HepG2 (cell line): ENCODE measurements at regions not wholly inside any gene's neighbourhood (a gene's known extent, or its start where the extent isn't known, plus 50 kb on each side); places are given as distances from the start of the nearest gene placed in this dataset.

Experiments used
- ATAC-seq: fragments of 200-7000 bp; cut with Tn5 transposase; 3 replicates; pipeline ENCODE4 v1.9.1; 2020; ENCODE audit warnings: mild to moderate bottlenecking, moderate library complexity
- BruUV-seq: library from RNA; stranded (reverse); fragments of 400-500 nt; replicated peaks from 2 replicates; lab custom pipeline; 2021; lab: Mats Ljungman, UMichigan
- CTCF ChIA-PET: fragments of 300-600 bp; formaldehyde crosslinking; extraction: SDS; loops from one replicate; lab custom pipeline; 2021; ENCODE audit warnings: low total read pairs, inconsistent platforms, low intra/inter-chr PET ratio; lab: Yijun Ruan, JAX
- POLR2A ChIA-PET: fragments of 350-600 bp; sonication (Branson Sonifier 250); formaldehyde crosslinking; loops from one replicate; lab custom pipeline; 2020; ENCODE audit warnings: antibody characterized with exemption, inconsistent platforms; lab: Yijun Ruan, JAX
- DNase-seq: peaks from one replicate; pipeline ENCODE4 v3.0.0-alpha.2; 2015; ENCODE audit warnings: low spot score
- FAIRE-seq: peaks from 3 replicates; lab custom pipeline; 2011; peaks lifted over from hg19 to GRCh38; lab: Jason Lieb, UNC
- H2AFZ ChIP-seq: one replicate; pipeline ENCODE4 v1.6.1; 2011; ENCODE audit warnings: low read length, inconsistent platforms
- H3K27ac ChIP-seq: fragments of 300-600 bp; 3 replicates; pipeline ENCODE4 v1.8.0; 2011; ENCODE audit warnings: mixed run types, mild to moderate bottlenecking, mixed read lengths, low read length, inconsistent platforms; ENCODE audit not compliant: insufficient read depth; ENCODE audit errors: extremely low read length
- H3K27me3 ChIP-seq, 2 experiments: fragments of 200-600 bp in 1 of 2; 2 replicates in 1 of 2; 3 replicates in 1 of 2; pipeline versions ENCODE4 v1.6.0 to v1.8.0; 2011; ENCODE audit warnings: low read length in 2 of 2, mild to moderate bottlenecking in 2 of 2, moderate library complexity in 2 of 2, inconsistent platforms in 1 of 2; ENCODE audit not compliant: insufficient read depth in 2 of 2, control insufficient read depth in 1 of 2
- H3K36me3 ChIP-seq, 2 experiments: fragments of 200-600 bp in 1 of 2; replicated peaks in 1 of 2; 2 replicates in 1 of 2; 3 replicates in 1 of 2; pipeline versions ENCODE4 v1.5.1 to v1.8.0; 2011; ENCODE audit warnings: low read length in 2 of 2, inconsistent platforms in 1 of 2; ENCODE audit not compliant: insufficient read depth in 2 of 2, control insufficient read depth in 1 of 2
- H3K4me1 ChIP-seq: 2 replicates; pipeline ENCODE4 v1.5.1; 2012; ENCODE audit warnings: low read length, inconsistent platforms; ENCODE audit not compliant: insufficient read depth
- H3K4me2 ChIP-seq: 2 replicates; pipeline ENCODE4 v1.6.0; 2011; ENCODE audit warnings: low read depth, low read length, inconsistent platforms
- H3K4me3 ChIP-seq, 3 experiments: fragments of 200-600 bp in 1 of 3; sonication (generic), shearing (Covaris generic) in 1 of 3; replicated peaks in 1 of 3; 2 replicates each; pipeline ENCODE4 v1.5.1; 2011 to 2016; ENCODE audit warnings: low read length in 3 of 3, inconsistent platforms in 2 of 3, low read depth in 2 of 3, mild to moderate bottlenecking in 2 of 3, control low read depth in 1 of 3, mixed read lengths in 1 of 3; ENCODE audit not compliant: insufficient read depth in 1 of 3
- H3K79me2 ChIP-seq: one replicate; pipeline ENCODE4 v1.6.1; 2011; ENCODE audit warnings: low read length, inconsistent platforms; ENCODE audit not compliant: insufficient read depth
- H3K9ac ChIP-seq: 2 replicates; pipeline ENCODE4 v1.6.0; 2011; ENCODE audit warnings: mild to moderate bottlenecking, low read depth, low read length, inconsistent platforms; ENCODE audit not compliant: insufficient read depth
- H3K9me3 ChIP-seq: 2 replicates; pipeline ENCODE4 v1.5.1; 2012; ENCODE audit warnings: mild to moderate bottlenecking, low read length
- H4K20me1 ChIP-seq: 2 replicates; pipeline ENCODE4 v1.6.0; 2011; ENCODE audit warnings: inconsistent platforms, mild to moderate bottlenecking, low read length, moderate library complexity; ENCODE audit not compliant: insufficient read depth
- CREB1 ChIP-seq, 2 experiments: fragments of 450-650 bp in 1 of 2; IDR thresholded peaks; 2 replicates each; pipeline ENCODE4 v1.6.1; 2016 to 2017; ENCODE audit warnings: control low read depth in 1 of 2, mild to moderate bottlenecking in 1 of 2, missing compliant biosample characterization in 1 of 2, missing genetic modification characterization in 1 of 2
- ELF1 ChIP-seq: sonication (generic); formaldehyde crosslinking; IDR thresholded peaks from 2 replicates; pipeline ENCODE4 v1.4.0; 2020; ENCODE audit warnings: missing genetic modification reagents
- NAIF1 ChIP-seq: sonication (generic); formaldehyde crosslinking; IDR thresholded peaks from 2 replicates; pipeline ENCODE4 v1.5.0; 2020; ENCODE audit warnings: mild to moderate bottlenecking, missing genetic modification reagents, borderline replicate concordance
- PAF1 ChIP-seq: IDR thresholded peaks from 2 replicates; pipeline ENCODE4 v1.6.1; 2016; ENCODE audit warnings: missing genetic modification reagents, missing compliant biosample characterization
- POLR2A ChIP-seq, 2 experiments: IDR thresholded peaks; 2 replicates each; pipeline ENCODE4 v1.6.1; 2011; ENCODE audit warnings: low read depth in 2 of 2, low read length in 2 of 2, mild to moderate bottlenecking in 1 of 2, moderate library complexity in 1 of 2; ENCODE audit not compliant: insufficient read depth in 1 of 2
- ZNF460 ChIP-seq: sonication (generic); formaldehyde crosslinking; IDR thresholded peaks from 2 replicates; pipeline ENCODE4 v1.5.1; 2020; ENCODE audit warnings: missing genetic modification reagents, mild to moderate bottlenecking, borderline replicate concordance
- ZNF879 ChIP-seq: sonication (generic); formaldehyde crosslinking; IDR thresholded peaks from 2 replicates; pipeline ENCODE4 v1.8.1; 2023; ENCODE audit warnings: missing genetic modification reagents
- WGBS: methylation state at CpG from one replicate; pipeline ENCODE4 v1.1.6; 2017; ENCODE audit warnings: low lambda C conversion rate; 5-methylcytosine and 5-hydroxymethylcytosine counted together
- in situ Hi-C: cut with HindIII; loops from 2 replicates; pipeline ENCODE4 v1.10.0; 2017; ENCODE audit warnings: low pct_unique_long_range_greater_than_20kb; ENCODE audit not compliant: extremely low pct_ligation_motif_present
- intact Hi-C: fragments of 100-400 bp; cut with micrococcal nuclease; formaldehyde crosslinking; loops from one replicate; pipeline ENCODE4 v1.10.0; 2022; ENCODE audit not compliant: unreplicated experiment
- TF ChIP-seq, protein P1 (sequence below): sonication (generic); formaldehyde crosslinking; IDR thresholded peaks from 2 replicates; pipeline ENCODE4 v1.9.0; 2021; ENCODE audit warnings: missing genetic modification reagents, borderline replicate concordance
- TF ChIP-seq, protein P2 (sequence below): sonication (generic); formaldehyde crosslinking; IDR thresholded peaks from 2 replicates; pipeline ENCODE4 v1.4.0; 2020; ENCODE audit warnings: low read depth, mild to moderate bottlenecking, missing genetic modification reagents

DNA sequence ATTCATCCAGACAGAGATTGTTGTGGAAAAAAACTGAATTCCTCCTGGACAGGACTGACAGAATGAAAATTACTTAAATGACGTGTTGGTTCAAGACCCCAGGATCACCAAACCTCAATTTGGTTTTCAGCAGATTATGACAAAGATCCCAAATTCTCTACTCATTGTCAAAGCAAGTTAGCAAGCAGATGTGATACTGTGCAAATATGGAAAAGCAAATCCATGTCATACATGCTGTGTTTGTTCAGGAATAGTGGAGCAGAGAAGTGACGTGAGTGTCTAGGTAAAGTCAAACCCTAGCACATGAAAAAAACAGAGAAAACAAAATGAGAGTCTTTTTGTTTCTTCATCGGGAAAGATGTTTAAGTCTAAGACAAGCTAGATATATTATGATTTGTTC is 169.2 kb upstream of the NBEA start:
- H3K9me3 ChIP-seq = no peaks in the 10 kb centered on the region
- no peak overlapping the region for H3K27ac ChIP-seq
- H3K4me1 ChIP-seq = no peaks in the 10 kb centered on the region
- no peak overlapping the region for H3K4me3 ChIP-seq
- no peaks in the 10 kb centered on the region for H3K79me2 ChIP-seq
- H3K27me3 ChIP-seq = no peaks in the 10 kb centered on the region; a peak in 1 of 5 replicates
- H3K9ac ChIP-seq = no peak overlapping the region
- FAIRE-seq (no peak), DNase-seq (no peak), ATAC-seq (no peak)
- no TSS peak for BruUV-seq
- H4K20me1 ChIP-seq = no peaks in the 10 kb centered on the region
- H3K4me2 ChIP-seq = no peak overlapping the region
- WGBS = under 1% methylated on average over 3 of the region's 3 CpGs
- H2AFZ ChIP-seq = no peak overlapping the region
- TF ChIP-seq ELF1 (CRISPR knock-in tag) (no peak), PAF1 (CRISPR knock-in tag) (no peak), POLR2A (IDR thresholded peaks at IDR 0.05; ENCODE audit: insufficient read depth in 1 of 2, low read depth in 2 of 2, low read length in 2 of 2) (no peak), ZNF879 (CRISPR knock-in tag) (no peak), ZNF460 (no peak), NAIF1 (CRISPR knock-in tag) (no peak), CREB1 (IDR thresholded peaks at IDR 0.05) (peak; percentile 56; the same call in 1 of the 2 replicates), CREB1 (CRISPR knock-in tag; IDR thresholded peaks at IDR 0.05) (no peak)
- TF ChIP-seq, protein P1, sequence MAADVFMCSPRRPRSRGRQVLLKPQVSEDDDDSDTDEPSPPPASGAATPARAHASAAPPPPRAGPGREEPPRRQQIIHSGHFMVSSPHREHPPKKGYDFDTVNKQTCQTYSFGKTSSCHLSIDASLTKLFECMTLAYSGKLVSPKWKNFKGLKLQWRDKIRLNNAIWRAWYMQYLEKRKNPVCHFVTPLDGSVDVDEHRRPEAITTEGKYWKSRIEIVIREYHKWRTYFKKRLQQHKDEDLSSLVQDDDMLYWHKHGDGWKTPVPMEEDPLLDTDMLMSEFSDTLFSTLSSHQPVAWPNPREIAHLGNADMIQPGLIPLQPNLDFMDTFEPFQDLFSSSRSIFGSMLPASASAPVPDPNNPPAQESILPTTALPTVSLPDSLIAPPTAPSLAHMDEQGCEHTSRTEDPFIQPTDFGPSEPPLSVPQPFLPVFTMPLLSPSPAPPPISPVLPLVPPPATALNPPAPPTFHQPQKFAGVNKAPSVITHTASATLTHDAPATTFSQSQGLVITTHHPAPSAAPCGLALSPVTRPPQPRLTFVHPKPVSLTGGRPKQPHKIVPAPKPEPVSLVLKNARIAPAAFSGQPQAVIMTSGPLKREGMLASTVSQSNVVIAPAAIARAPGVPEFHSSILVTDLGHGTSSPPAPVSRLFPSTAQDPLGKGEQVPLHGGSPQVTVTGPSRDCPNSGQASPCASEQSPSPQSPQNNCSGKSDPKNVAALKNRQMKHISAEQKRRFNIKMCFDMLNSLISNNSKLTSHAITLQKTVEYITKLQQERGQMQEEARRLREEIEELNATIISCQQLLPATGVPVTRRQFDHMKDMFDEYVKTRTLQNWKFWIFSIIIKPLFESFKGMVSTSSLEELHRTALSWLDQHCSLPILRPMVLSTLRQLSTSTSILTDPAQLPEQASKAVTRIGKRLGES = no peak
- TF ChIP-seq, protein P2, sequence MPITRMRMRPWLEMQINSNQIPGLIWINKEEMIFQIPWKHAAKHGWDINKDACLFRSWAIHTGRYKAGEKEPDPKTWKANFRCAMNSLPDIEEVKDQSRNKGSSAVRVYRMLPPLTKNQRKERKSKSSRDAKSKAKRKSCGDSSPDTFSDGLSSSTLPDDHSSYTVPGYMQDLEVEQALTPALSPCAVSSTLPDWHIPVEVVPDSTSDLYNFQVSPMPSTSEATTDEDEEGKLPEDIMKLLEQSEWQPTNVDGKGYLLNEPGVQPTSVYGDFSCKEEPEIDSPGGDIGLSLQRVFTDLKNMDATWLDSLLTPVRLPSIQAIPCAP (CRISPR knock-in tag) = no peak
- POLR2A ChIA-PET = no interaction called here
- in situ Hi-C loops = no loop called here
- H3K36me3 ChIP-seq = no peaks in the 10 kb centered on the region
- CTCF ChIA-PET = no interaction called here
- intact Hi-C loops = no loop called here
